Mucosa of descending colon (tissue), 3 donors: ENCODE measurements at regions not wholly inside any gene's neighbourhood (a gene's known extent, or its start where the extent isn't known, plus 50 kb on each side); places are given as distances from the start of the nearest gene placed in this dataset.

Source experiments
- ATAC-seq: fragments of 200-7000 bp; cut with Tn5 transposase; one replicate; pipeline ENCODE4 v1.9.1; 2020; ENCODE audit warnings: mild to moderate bottlenecking, moderate library complexity
- DNase-seq, 3 donors: peaks; one replicate each; pipeline ENCODE4 v3.0.0-alpha.2; 2020
- H3K36me3 ChIP-seq: fragments of 200-600 bp; one replicate; pipeline ENCODE4 v1.8.0; 2021; ENCODE audit warnings: low read depth, mild to moderate bottlenecking
- H3K4me1 ChIP-seq: fragments of 200-600 bp; one replicate; pipeline ENCODE4 v1.8.0; 2021; ENCODE audit warnings: low read depth, mild to moderate bottlenecking
- H3K4me3 ChIP-seq: fragments of 200-600 bp; one replicate; pipeline ENCODE4 v1.8.0; 2021; ENCODE audit warnings: mild to moderate bottlenecking
- H3K9me3 ChIP-seq: fragments of 200-600 bp; one replicate; pipeline ENCODE4 v1.8.0; 2021; ENCODE audit warnings: mild to moderate bottlenecking
- CTCF ChIP-seq: fragments of 200-600 bp; IDR thresholded peaks from one replicate; pipeline ENCODE4 v1.8.0; 2022; ENCODE audit warnings: antibody characterized with exemption, mild to moderate bottlenecking
- intact Hi-C, 2 donors: fragments of 100-400 bp; cut with DNase I in 1 of 2; cut with micrococcal nuclease in 1 of 2; formaldehyde crosslinking; loops; one replicate each; pipeline versions ENCODE4 v1.11.0 to v1.11.1; 2022; cut with DNase I, micrococcal nuclease
- donor health status: DM: no; HTN: no; CAD: no; lungs with moderate emphysema.
- donor health status: DM: no; HTN: no; CAD: no.
- donor health status: DM: no; HTN: yes; CAD: no.

- H3K4me3 ChIP-seq, result no peak overlapping the region
- peaks cover 4% of the 10 kb centered on the region for H3K9me3 ChIP-seq
- TF ChIP-seq CTCF, result no peak
- ATAC-seq, result no peak
- H3K36me3 ChIP-seq, result no peaks in the 10 kb centered on the region
- no peak for DNase-seq
- no peaks in the 10 kb centered on the region for H3K4me1 ChIP-seq
- intact Hi-C loops, result no loop called here
Observed at GRCh38 chr11:30758946-30759504, 172.9 kb upstream of the MPPED2 start.

- Histone ChIP-seq H3K36me3 (no peaks in the 10 kb centered on the region), H3K9me3 (peaks cover 4% of the 10 kb centered on the region), H3K4me1 (no peaks in the 10 kb centered on the region), H3K4me3 (no peak overlapping the region)
- DNase-seq, result no peak
- intact Hi-C loops, result no loop called here
- TF ChIP-seq CTCF, result no peak
- peak; percentile 57 for ATAC-seq
Observed at GRCh38 chr11:30758518-30758917, 172.4 kb upstream of the MPPED2 start.

- DNase-seq, result no peak
- Histone ChIP-seq H3K9me3 (peaks cover 4% of the 10 kb centered on the region), H3K36me3 (no peaks in the 10 kb centered on the region), H3K4me1 (no peaks in the 10 kb centered on the region), H3K4me3 (no peak overlapping the region)
- intact Hi-C loops, result no loop called here
- TF ChIP-seq CTCF, result no peak
- ATAC-seq, result peak; percentile 46
Observed at GRCh38 chr11:30758012-30758411, 171.9 kb upstream of the MPPED2 start.

- no peak for ATAC-seq
- H3K4me1 ChIP-seq, result no peaks in the 10 kb centered on the region
- TF ChIP-seq CTCF, result no peak
- H3K9me3 ChIP-seq, result no peaks in the 10 kb centered on the region
- H3K36me3 ChIP-seq, result no peaks in the 10 kb centered on the region
- intact Hi-C loops, result no loop called here
- H3K4me3 ChIP-seq, result no peak overlapping the region
- no peak for DNase-seq
Observed at GRCh38 chr11:30753994-30754393, 167.8 kb upstream of the MPPED2 start.

GRCh38 chr11:30753504-30753903 is 167.4 kb upstream of the MPPED2 start:
- Histone ChIP-seq H3K4me3 (no peak overlapping the region), H3K4me1 (no peaks in the 10 kb centered on the region), H3K36me3 (no peaks in the 10 kb centered on the region), H3K9me3 (no peaks in the 10 kb centered on the region)
- intact Hi-C loops, result no loop called here
- no peak for TF ChIP-seq CTCF
- ATAC-seq, result no peak
- DNase-seq, result no peak

- no peak for ATAC-seq
- intact Hi-C loops, result no loop called here
Observed at GRCh38 chr11:30749268-30749667, 163.1 kb upstream of the MPPED2 start.

More at GRCh38 chr11:30749268-30749667, 163.1 kb upstream of the MPPED2 start:
- H3K4me1 ChIP-seq, result no peaks in the 10 kb centered on the region
- H3K9me3 ChIP-seq, result no peaks in the 10 kb centered on the region
- TF ChIP-seq CTCF, result no peak
- H3K4me3 ChIP-seq, result no peak overlapping the region
- DNase-seq, result no peak
- no peaks in the 10 kb centered on the region for H3K36me3 ChIP-seq
